ENCODE measurements at regions not wholly inside any gene's neighbourhood (a gene's known extent, or its start where the extent isn't known, plus 50 kb on each side); places are given as distances from the start of the nearest gene placed in this dataset.
"Not testable (repeated sequence)": the region's sequence is repeated elsewhere in the genome, so short reads cannot be mapped to it uniquely, and the experiment has no call there.

- no peaks in the 10 kb centered on the region for H3K36me3 ChIP-seq (ENCODE audit: insufficient read depth, low read length, poor library complexity, severe bottlenecking)
- BruUV-seq (replicated peaks) = no TSS peak
- no peak overlapping the region for H3K27ac ChIP-seq (ENCODE audit: low read depth, low read length, poor library complexity, severe bottlenecking)
- no peaks in the 10 kb centered on the region for H3K4me1 ChIP-seq (ENCODE audit: insufficient read depth, low read length, poor library complexity, severe bottlenecking)
- TF ChIP-seq CTCF (conservative IDR thresholded peaks at IDR 0.05; ENCODE audit: low read depth, low read length) (no peak), EZH2 (IDR thresholded peaks at IDR 0.05; ENCODE audit: borderline replicate concordance, low read depth, low read length, poor library complexity, severe bottlenecking) (no peak)
- H3K9me3 ChIP-seq (ENCODE audit: low read depth, low read length, poor library complexity, severe bottlenecking) = no peaks in the 10 kb centered on the region
- POLR2A ChIA-PET (ENCODE audit: low non-redundant PET) = no interaction called here
- CTCF ChIA-PET = no interaction called here
- DNase-seq (ENCODE audit: low spot score) = no peak
- H3K27me3 ChIP-seq (replicated peaks; ENCODE audit: insufficient read depth, low read depth, low read length, poor library complexity) = no peaks in the 10 kb centered on the region
- H3K4me3 ChIP-seq (ENCODE audit: low read depth, low read length, poor library complexity, severe bottlenecking) = no peak overlapping the region
- intact Hi-C loops (cut with micrococcal nuclease; ENCODE audit: unreplicated experiment) = no loop called here
Observed at GRCh38 chrX:8043121-8043520, 115.9 kb upstream of the PNPLA4 start.

- ChIA-PET CTCF (no interaction called here), POLR2A (ENCODE audit: low non-redundant PET) (interaction anchor here (0.6 kb wide), 1 partner anchor 1243 kb away, joined by 6 read pairs; no protein-coding TSS in a partner anchor)
- Histone ChIP-seq H3K27ac (ENCODE audit: low read depth, low read length, poor library complexity, severe bottlenecking) (no peak overlapping the region), H3K36me3 (ENCODE audit: insufficient read depth, low read length, poor library complexity, severe bottlenecking) (no peaks in the 10 kb centered on the region), H3K4me1 (ENCODE audit: insufficient read depth, low read length, poor library complexity, severe bottlenecking) (no peaks in the 10 kb centered on the region), H3K4me3 (ENCODE audit: low read depth, low read length, poor library complexity, severe bottlenecking) (no peak overlapping the region), H3K27me3 (replicated peaks; ENCODE audit: insufficient read depth, low read depth, low read length, poor library complexity) (no peaks in the 10 kb centered on the region), H3K9me3 (ENCODE audit: low read depth, low read length, poor library complexity, severe bottlenecking) (no peaks in the 10 kb centered on the region)
- TF ChIP-seq EZH2 (IDR thresholded peaks at IDR 0.05; ENCODE audit: borderline replicate concordance, low read depth, low read length, poor library complexity, severe bottlenecking) = no peak
- no peak for TF ChIP-seq CTCF (conservative IDR thresholded peaks at IDR 0.05; ENCODE audit: low read depth, low read length)
- DNase-seq (ENCODE audit: low spot score) = no peak
- intact Hi-C loops (cut with micrococcal nuclease; ENCODE audit: unreplicated experiment) = no loop called here
- BruUV-seq (replicated peaks) = no TSS peak
Observed at GRCh38 chrX:8042304-8042703, 115.1 kb upstream of the PNPLA4 start.

- CTCF ChIA-PET; POLR2A ChIA-PET (ENCODE audit: low non-redundant PET); H3K4me1 ChIP-seq (ENCODE audit: insufficient read depth, low read length, poor library complexity, severe bottlenecking); H3K36me3 ChIP-seq (ENCODE audit: insufficient read depth, low read length, poor library complexity, severe bottlenecking); H3K9me3 ChIP-seq (ENCODE audit: low read depth, low read length, poor library complexity, severe bottlenecking); H3K27me3 ChIP-seq (replicated peaks; ENCODE audit: insufficient read depth, low read depth, low read length, poor library complexity); H3K27ac ChIP-seq (ENCODE audit: low read depth, low read length, poor library complexity, severe bottlenecking); intact Hi-C loops (cut with micrococcal nuclease; ENCODE audit: unreplicated experiment); H3K4me3 ChIP-seq (ENCODE audit: low read depth, low read length, poor library complexity, severe bottlenecking); DNase-seq (ENCODE audit: low spot score); BruUV-seq (replicated peaks): not testable (repeated sequence)
Observed at GRCh38 chrX:8039711-8040110, 112.5 kb upstream of the PNPLA4 start.

- Histone ChIP-seq H3K4me3 (ENCODE audit: low read depth, low read length, poor library complexity, severe bottlenecking) (no peak overlapping the region), H3K4me1 (ENCODE audit: insufficient read depth, low read length, poor library complexity, severe bottlenecking) (no peaks in the 10 kb centered on the region), H3K27me3 (replicated peaks; ENCODE audit: insufficient read depth, low read depth, low read length, poor library complexity) (no peaks in the 10 kb centered on the region), H3K27ac (ENCODE audit: low read depth, low read length, poor library complexity, severe bottlenecking) (no peak overlapping the region), H3K36me3 (ENCODE audit: insufficient read depth, low read length, poor library complexity, severe bottlenecking) (no peaks in the 10 kb centered on the region), H3K9me3 (ENCODE audit: low read depth, low read length, poor library complexity, severe bottlenecking) (no peaks in the 10 kb centered on the region)
- CTCF ChIA-PET = no interaction called here
- TF ChIP-seq CTCF (conservative IDR thresholded peaks at IDR 0.05; ENCODE audit: low read depth, low read length) (no peak), EZH2 (IDR thresholded peaks at IDR 0.05; ENCODE audit: borderline replicate concordance, low read depth, low read length, poor library complexity, severe bottlenecking) (no peak)
- POLR2A ChIA-PET (ENCODE audit: low non-redundant PET) = no interaction called here
- intact Hi-C loops (cut with micrococcal nuclease; ENCODE audit: unreplicated experiment) = no loop called here
- BruUV-seq (replicated peaks) = no TSS peak
- DNase-seq (ENCODE audit: low spot score) = no peak
Observed at GRCh38 chrX:8037593-8038348, 110.6 kb upstream of the PNPLA4 start.
